HG03469 (cell line): ENCODE measurements at regions not wholly inside any gene's neighbourhood (a gene's known extent, or its start where the extent isn't known, plus 50 kb on each side); places are given as distances from the start of the nearest gene placed in this dataset.

Experiments
- ATAC-seq: cut with Tn5 transposase; IDR thresholded peaks from one replicate; pipeline ENCODE4 v1.9.1; 2021; ENCODE audit warnings: mild to moderate bottlenecking, moderate library complexity, moderate number of reproducible peaks; ENCODE audit not compliant: unreplicated experiment

GRCh38 chr4:74610491-74610890 is 165.6 kb downstream of the AREG start:
- ATAC-seq, result no peak

GRCh38 chr4:74612837-74613236 is 167.9 kb downstream of the AREG start:
- no peak for ATAC-seq

- no peak for ATAC-seq
Measured at GRCh38 chr4:74613266-74613665, 168.3 kb downstream of the AREG start.

GRCh38 chr4:74615411-74615810 is 170.5 kb downstream of the AREG start:
- no peak for ATAC-seq

- no peak for ATAC-seq
Measured at GRCh38 chr4:74618166-74618565, 173.2 kb downstream of the AREG start.

GRCh38 chr4:74618659-74619058 is 173.7 kb downstream of the AREG start:
- no peak for ATAC-seq

GRCh38 chr4:74619931-74620702 is 174.2 kb downstream of the BTC start:
- ATAC-seq, result no peak

GRCh38 chr4:74621616-74622015 is 172.7 kb downstream of the BTC start:
- ATAC-seq, result no peak

GRCh38 chr4:74623041-74623440 is 171.3 kb downstream of the BTC start:
- ATAC-seq, result peak; percentile 48

- ATAC-seq, result no peak
Measured at GRCh38 chr4:74624351-74625151, 169.8 kb downstream of the BTC start.

- ATAC-seq, result no peak
Measured at GRCh38 chr4:74625981-74626380, 168.3 kb downstream of the BTC start.

- ATAC-seq, result no peak
Measured at GRCh38 chr4:74627093-74627492, 167.2 kb downstream of the BTC start.

- no peak for ATAC-seq
Measured at GRCh38 chr4:74627504-74627903, 166.8 kb downstream of the BTC start.

- peak; percentile 64 for ATAC-seq
Measured at GRCh38 chr4:74628852-74629620, 165.3 kb downstream of the BTC start.

- no peak for ATAC-seq
Measured at GRCh38 chr4:74630551-74630950, 163.8 kb downstream of the BTC start.

- no peak for ATAC-seq
Measured at GRCh38 chr4:74631338-74631737, 163.0 kb downstream of the BTC start.

GRCh38 chr4:74631988-74632387 is 162.3 kb downstream of the BTC start:
- ATAC-seq, result no peak

GRCh38 chr4:74632634-74633033 is 161.7 kb downstream of the BTC start:
- ATAC-seq, result no peak

- ATAC-seq, result no peak
Measured at GRCh38 chr4:74635074-74635473, 159.2 kb downstream of the BTC start.

- no peak for ATAC-seq
Measured at GRCh38 chr4:74635490-74636123, 158.7 kb downstream of the BTC start.

GRCh38 chr4:74638001-74638400 is 156.3 kb downstream of the BTC start:
- ATAC-seq, result no peak
